HG03159 (cell line): ENCODE measurements at regions not wholly inside any gene's neighbourhood (a gene's known extent, or its start where the extent isn't known, plus 50 kb on each side); places are given as distances from the start of the nearest gene placed in this dataset.

Experiments used
- ATAC-seq: cut with Tn5 transposase; IDR thresholded peaks from one replicate; pipeline ENCODE4 v1.9.1; 2021; ENCODE audit warnings: mild to moderate bottlenecking, moderate library complexity; ENCODE audit not compliant: unreplicated experiment

GRCh38 chr6:9428421-9429172 lies 986.3 kb downstream of the TFAP2A start:
- no peak for ATAC-seq

- no peak for ATAC-seq
These were observed 986.8 kb upstream of the SLC35B3 start for GRCh38 chr6:9422138-9422537.

GRCh38 chr6:9420316-9421015 lies 985.1 kb upstream of the SLC35B3 start:
- no peak for ATAC-seq

- ATAC-seq = no peak
These were observed 982.1 kb upstream of the SLC35B3 start for GRCh38 chr6:9417400-9417799.

GRCh38 chr6:9412951-9413559 lies 977.7 kb upstream of the SLC35B3 start:
- peak; percentile 76 for ATAC-seq

GRCh38 chr6:9409126-9409525 lies 973.8 kb upstream of the SLC35B3 start:
- no peak for ATAC-seq

- ATAC-seq = no peak
These were observed 973.2 kb upstream of the SLC35B3 start for GRCh38 chr6:9408402-9409117.

- ATAC-seq = no peak
These were observed 970.5 kb upstream of the SLC35B3 start for GRCh38 chr6:9405825-9406224.

GRCh38 chr6:9405369-9405768 lies 970.0 kb upstream of the SLC35B3 start:
- no peak for ATAC-seq

GRCh38 chr6:9404351-9405146 lies 969.2 kb upstream of the SLC35B3 start:
- ATAC-seq = no peak

GRCh38 chr6:9403736-9404135 lies 968.4 kb upstream of the SLC35B3 start:
- ATAC-seq = no peak

GRCh38 chr6:9401960-9402359 lies 966.6 kb upstream of the SLC35B3 start:
- ATAC-seq = no peak

- no peak for ATAC-seq
These were observed 964.6 kb upstream of the SLC35B3 start for GRCh38 chr6:9399916-9400315.

- ATAC-seq = no peak
These were observed 963.5 kb upstream of the SLC35B3 start for GRCh38 chr6:9398767-9399373.

GRCh38 chr6:9398071-9398766 lies 962.9 kb upstream of the SLC35B3 start:
- no peak for ATAC-seq

GRCh38 chr6:9388596-9388995 lies 953.3 kb upstream of the SLC35B3 start:
- no peak for ATAC-seq

GRCh38 chr6:9380568-9380967 lies 945.2 kb upstream of the SLC35B3 start:
- ATAC-seq = no peak

GRCh38 chr6:9373308-9373707 lies 938.0 kb upstream of the SLC35B3 start:
- no peak for ATAC-seq

- no peak for ATAC-seq
These were observed 935.1 kb upstream of the SLC35B3 start for GRCh38 chr6:9370480-9370879.

- ATAC-seq = no peak
These were observed 930.0 kb upstream of the SLC35B3 start for GRCh38 chr6:9365378-9365777.
